IMR-90 (cell line): ENCODE measurements at regions not wholly inside any gene's neighbourhood (a gene's known extent, or its start where the extent isn't known, plus 50 kb on each side); places are given as distances from the start of the nearest gene placed in this dataset.

Experiments used
- CEBPB ChIP-seq: IDR thresholded peaks from 2 replicates; pipeline ENCODE4 v1.6.1; 2012; ENCODE audit warnings: low read depth, low read length, improper control_type of control experiment
- CHD1 ChIP-seq: IDR thresholded peaks from 2 replicates; pipeline ENCODE4 v1.6.1; 2012; ENCODE audit warnings: low read depth, low read length, improper control_type of control experiment
- FOS ChIP-seq: fragments of 150-350 bp; IDR thresholded peaks from 2 replicates; pipeline ENCODE4 v1.6.1; 2016; ENCODE audit warnings: low read depth, low read length
- MAFK ChIP-seq: IDR thresholded peaks from 2 replicates; pipeline ENCODE4 v1.6.1; 2012; ENCODE audit warnings: low read depth, low read length, improper control_type of control experiment
- MAZ ChIP-seq: IDR thresholded peaks from 2 replicates; pipeline ENCODE4 v1.6.1; 2012; ENCODE audit warnings: low read depth, mild to moderate bottlenecking, low read length, improper control_type of control experiment, moderate library complexity, borderline replicate concordance
- MXI1 ChIP-seq: IDR thresholded peaks from 2 replicates; pipeline ENCODE4 v1.6.1; 2012; ENCODE audit warnings: low read depth, mild to moderate bottlenecking, low read length, moderate library complexity, borderline replicate concordance
- POLR2A ChIP-seq: IDR thresholded peaks from 2 replicates; pipeline ENCODE4 v1.6.1; 2012; ENCODE audit warnings: mild to moderate bottlenecking, low read depth, low read length
- RAD21 ChIP-seq: IDR thresholded peaks from 2 replicates; pipeline ENCODE4 v1.6.1; 2012; ENCODE audit warnings: low read length, improper control_type of control experiment
- RCOR1 ChIP-seq: IDR thresholded peaks from 2 replicates; pipeline ENCODE4 v1.6.1; 2012; ENCODE audit warnings: mild to moderate bottlenecking, low read length, improper control_type of control experiment; ENCODE audit not compliant: insufficient replicate concordance
- RFX5 ChIP-seq: IDR thresholded peaks from 2 replicates; pipeline ENCODE4 v1.8.0; 2012; ENCODE audit warnings: low read depth, mild to moderate bottlenecking, low read length, moderate library complexity
- SMC3 ChIP-seq: fragments of 150-350 bp; IDR thresholded peaks from 2 replicates; pipeline ENCODE4 v1.6.1; 2016; ENCODE audit warnings: low read depth, mild to moderate bottlenecking, antibody characterized with exemption, low read length, moderate library complexity
- TF ChIP-seq, protein P1 (sequence below): conservative IDR thresholded peaks from 2 replicates; pipeline ENCODE4 v1.5.1; 2012; ENCODE audit warnings: mild to moderate bottlenecking, low read depth, low read length, improper control_type of control experiment
- TF ChIP-seq, protein P2 (sequence below): fragments of 150-350 bp; IDR thresholded peaks from 2 replicates; pipeline ENCODE4 v1.6.1; 2017; ENCODE audit warnings: mild to moderate bottlenecking, antibody characterized with exemption, low read length, low read depth
- TF ChIP-seq, protein P3 (sequence below): fragments of 150-350 bp; IDR thresholded peaks from 2 replicates; pipeline ENCODE4 v1.6.1; 2016; ENCODE audit warnings: low read depth, mild to moderate bottlenecking, low read length, moderate library complexity, borderline replicate concordance

DNA sequence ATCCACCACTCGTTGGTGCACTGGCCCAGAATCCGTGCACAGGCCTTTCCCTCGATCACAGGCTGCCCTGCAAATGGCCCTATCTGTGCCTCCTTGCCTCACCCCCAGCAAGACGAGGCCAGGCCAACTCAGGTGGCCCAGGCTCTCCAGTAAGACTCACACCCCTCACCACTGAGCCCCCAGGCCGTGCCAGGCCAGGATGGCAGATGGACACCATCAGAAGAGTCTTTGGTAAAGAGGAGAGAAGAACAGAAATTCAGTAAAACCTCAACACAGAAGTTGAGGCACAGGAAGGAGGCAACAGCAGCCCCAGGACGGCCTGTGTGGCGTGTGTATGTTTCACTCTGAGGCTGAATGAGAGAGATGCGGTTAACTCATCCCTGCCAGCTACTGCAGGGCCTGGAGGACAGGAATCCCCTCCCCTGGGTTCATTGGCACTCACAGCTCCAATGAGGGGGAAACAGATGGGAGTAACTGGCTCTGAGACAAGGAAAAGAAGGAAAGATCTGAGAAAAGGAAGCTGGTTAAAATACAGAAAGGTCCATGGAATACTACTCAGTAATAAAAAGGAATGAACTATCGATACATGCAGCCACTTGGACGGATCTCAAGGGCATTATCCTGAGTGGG, 54.1 kb upstream of the WNT11 start:
- no peak for TF ChIP-seq RAD21
- no peak for TF ChIP-seq POLR2A
- TF ChIP-seq, protein P1, sequence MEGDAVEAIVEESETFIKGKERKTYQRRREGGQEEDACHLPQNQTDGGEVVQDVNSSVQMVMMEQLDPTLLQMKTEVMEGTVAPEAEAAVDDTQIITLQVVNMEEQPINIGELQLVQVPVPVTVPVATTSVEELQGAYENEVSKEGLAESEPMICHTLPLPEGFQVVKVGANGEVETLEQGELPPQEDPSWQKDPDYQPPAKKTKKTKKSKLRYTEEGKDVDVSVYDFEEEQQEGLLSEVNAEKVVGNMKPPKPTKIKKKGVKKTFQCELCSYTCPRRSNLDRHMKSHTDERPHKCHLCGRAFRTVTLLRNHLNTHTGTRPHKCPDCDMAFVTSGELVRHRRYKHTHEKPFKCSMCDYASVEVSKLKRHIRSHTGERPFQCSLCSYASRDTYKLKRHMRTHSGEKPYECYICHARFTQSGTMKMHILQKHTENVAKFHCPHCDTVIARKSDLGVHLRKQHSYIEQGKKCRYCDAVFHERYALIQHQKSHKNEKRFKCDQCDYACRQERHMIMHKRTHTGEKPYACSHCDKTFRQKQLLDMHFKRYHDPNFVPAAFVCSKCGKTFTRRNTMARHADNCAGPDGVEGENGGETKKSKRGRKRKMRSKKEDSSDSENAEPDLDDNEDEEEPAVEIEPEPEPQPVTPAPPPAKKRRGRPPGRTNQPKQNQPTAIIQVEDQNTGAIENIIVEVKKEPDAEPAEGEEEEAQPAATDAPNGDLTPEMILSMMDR = no peak
- TF ChIP-seq MAFK = no peak
- no peak for TF ChIP-seq MAZ
- TF ChIP-seq, protein P2, sequence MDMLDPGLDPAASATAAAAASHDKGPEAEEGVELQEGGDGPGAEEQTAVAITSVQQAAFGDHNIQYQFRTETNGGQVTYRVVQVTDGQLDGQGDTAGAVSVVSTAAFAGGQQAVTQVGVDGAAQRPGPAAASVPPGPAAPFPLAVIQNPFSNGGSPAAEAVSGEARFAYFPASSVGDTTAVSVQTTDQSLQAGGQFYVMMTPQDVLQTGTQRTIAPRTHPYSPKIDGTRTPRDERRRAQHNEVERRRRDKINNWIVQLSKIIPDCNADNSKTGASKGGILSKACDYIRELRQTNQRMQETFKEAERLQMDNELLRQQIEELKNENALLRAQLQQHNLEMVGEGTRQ = no peak
- no peak for TF ChIP-seq FOS
- no peak for TF ChIP-seq CEBPB
- no peak for TF ChIP-seq SMC3
- no peak for TF ChIP-seq MXI1
- TF ChIP-seq RCOR1 = no peak
- TF ChIP-seq, protein P3, sequence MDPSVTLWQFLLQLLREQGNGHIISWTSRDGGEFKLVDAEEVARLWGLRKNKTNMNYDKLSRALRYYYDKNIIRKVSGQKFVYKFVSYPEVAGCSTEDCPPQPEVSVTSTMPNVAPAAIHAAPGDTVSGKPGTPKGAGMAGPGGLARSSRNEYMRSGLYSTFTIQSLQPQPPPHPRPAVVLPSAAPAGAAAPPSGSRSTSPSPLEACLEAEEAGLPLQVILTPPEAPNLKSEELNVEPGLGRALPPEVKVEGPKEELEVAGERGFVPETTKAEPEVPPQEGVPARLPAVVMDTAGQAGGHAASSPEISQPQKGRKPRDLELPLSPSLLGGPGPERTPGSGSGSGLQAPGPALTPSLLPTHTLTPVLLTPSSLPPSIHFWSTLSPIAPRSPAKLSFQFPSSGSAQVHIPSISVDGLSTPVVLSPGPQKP = no peak
- no peak for TF ChIP-seq RFX5
- no peak for TF ChIP-seq CHD1
